Dedifferentiated amniotic fluid mesenchymal stem cell (primary cell): ENCODE measurements at regions not wholly inside any gene's neighbourhood (a gene's known extent, or its start where the extent isn't known, plus 50 kb on each side); places are given as distances from the start of the nearest gene placed in this dataset.

Experiments used
- DNase-seq: peaks from one replicate; pipeline ENCODE4 v3.0.0-alpha.2; 2016; ENCODE audit errors: extremely low spot score

- DNase-seq: no peak
These were observed 117.5 kb downstream of the SNX19 start for GRCh38 chr11:130798801-130799200.

GRCh38 chr11:130801333-130802122 is 114.8 kb downstream of the SNX19 start:
- DNase-seq: no peak

- no peak for DNase-seq
These were observed 113.7 kb downstream of the SNX19 start for GRCh38 chr11:130802567-130802966.

- DNase-seq: no peak
These were observed 111.8 kb downstream of the SNX19 start for GRCh38 chr11:130804306-130805076.

- no peak for DNase-seq
These were observed 109.5 kb downstream of the SNX19 start for GRCh38 chr11:130806746-130807145.

GRCh38 chr11:130808541-130808940 is 107.7 kb downstream of the SNX19 start:
- no peak for DNase-seq

- no peak for DNase-seq
These were observed 103.1 kb downstream of the SNX19 start for GRCh38 chr11:130813196-130813595.

- DNase-seq: no peak
These were observed 102.6 kb downstream of the SNX19 start for GRCh38 chr11:130813638-130814037.

- DNase-seq: no peak
These were observed 101.7 kb downstream of the SNX19 start for GRCh38 chr11:130814440-130815096.

GRCh38 chr11:130815097-130815802 is 101.0 kb downstream of the SNX19 start:
- no peak for DNase-seq

GRCh38 chr11:130815956-130816355 is 100.3 kb downstream of the SNX19 start:
- no peak for DNase-seq

GRCh38 chr11:130816546-130817329 is 99.5 kb downstream of the SNX19 start:
- no peak for DNase-seq

GRCh38 chr11:130817330-130817944 is 98.8 kb downstream of the SNX19 start:
- DNase-seq: peak; percentile 71

GRCh38 chr11:130819625-130820024 is 96.7 kb downstream of the SNX19 start:
- no peak for DNase-seq
